ENCODE measurements at regions not wholly inside any gene's neighbourhood (a gene's known extent, or its start where the extent isn't known, plus 50 kb on each side); places are given as distances from the start of the nearest gene placed in this dataset.

DNA sequence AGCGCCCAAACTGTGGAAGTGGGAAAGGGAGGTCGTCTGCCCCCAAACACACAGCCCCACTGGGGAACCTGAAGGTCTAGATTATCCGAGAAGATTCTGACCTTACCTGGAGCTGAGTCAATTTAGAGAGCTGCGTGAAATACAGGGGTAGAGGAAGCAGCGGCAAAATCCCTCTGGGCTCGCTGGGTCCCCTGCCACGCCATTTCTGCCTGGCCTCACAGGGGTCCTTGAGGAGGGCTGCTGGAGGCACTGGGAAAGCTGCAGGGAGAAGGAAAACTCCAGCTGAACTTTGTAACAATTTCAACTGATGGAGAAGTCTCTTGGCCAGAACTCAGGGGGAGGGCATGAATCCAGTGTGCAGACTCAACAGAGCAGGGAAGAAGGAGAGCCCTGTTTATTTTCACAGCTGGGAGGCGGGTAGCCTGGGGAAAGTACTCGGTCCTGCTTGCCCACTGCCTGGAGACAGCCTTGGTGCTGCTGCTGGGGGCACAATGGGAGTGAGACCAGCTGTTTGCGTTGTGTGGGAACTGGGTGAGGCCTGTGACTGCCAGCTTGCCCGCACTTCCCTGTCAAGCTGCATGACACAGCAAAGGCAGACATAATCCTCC, 93.2 kb upstream of the MAPK10 start:
- TF ChIP-seq, protein P1, sequence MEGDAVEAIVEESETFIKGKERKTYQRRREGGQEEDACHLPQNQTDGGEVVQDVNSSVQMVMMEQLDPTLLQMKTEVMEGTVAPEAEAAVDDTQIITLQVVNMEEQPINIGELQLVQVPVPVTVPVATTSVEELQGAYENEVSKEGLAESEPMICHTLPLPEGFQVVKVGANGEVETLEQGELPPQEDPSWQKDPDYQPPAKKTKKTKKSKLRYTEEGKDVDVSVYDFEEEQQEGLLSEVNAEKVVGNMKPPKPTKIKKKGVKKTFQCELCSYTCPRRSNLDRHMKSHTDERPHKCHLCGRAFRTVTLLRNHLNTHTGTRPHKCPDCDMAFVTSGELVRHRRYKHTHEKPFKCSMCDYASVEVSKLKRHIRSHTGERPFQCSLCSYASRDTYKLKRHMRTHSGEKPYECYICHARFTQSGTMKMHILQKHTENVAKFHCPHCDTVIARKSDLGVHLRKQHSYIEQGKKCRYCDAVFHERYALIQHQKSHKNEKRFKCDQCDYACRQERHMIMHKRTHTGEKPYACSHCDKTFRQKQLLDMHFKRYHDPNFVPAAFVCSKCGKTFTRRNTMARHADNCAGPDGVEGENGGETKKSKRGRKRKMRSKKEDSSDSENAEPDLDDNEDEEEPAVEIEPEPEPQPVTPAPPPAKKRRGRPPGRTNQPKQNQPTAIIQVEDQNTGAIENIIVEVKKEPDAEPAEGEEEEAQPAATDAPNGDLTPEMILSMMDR (IDR thresholded peaks at IDR 0.05) = no peak
- TF ChIP-seq ZFX (IDR thresholded peaks at IDR 0.05; ENCODE audit: borderline replicate concordance) = no peak
